ENCODE measurements at regions not wholly inside any gene's neighbourhood (a gene's known extent, or its start where the extent isn't known, plus 50 kb on each side); places are given as distances from the start of the nearest gene placed in this dataset.

GRCh38 chr9:12879961-12880360, 105.1 kb downstream of the LURAP1L start:
- H3K36me3 ChIP-seq (ENCODE audit: insufficient read depth) = no peaks in the 10 kb centered on the region
- no peaks in the 10 kb centered on the region for H3K79me2 ChIP-seq (ENCODE audit: insufficient read depth, low read depth)
- H4K20me1 ChIP-seq (ENCODE audit: insufficient read depth) = no peaks in the 10 kb centered on the region
- H3K4me2 ChIP-seq = no peak overlapping the region
- no peak overlapping the region for H2AFZ ChIP-seq (ENCODE audit: low read depth)
- no peak overlapping the region for H3K9ac ChIP-seq
- H3K4me3 ChIP-seq (IDR thresholded peaks at IDR 0.05; ENCODE audit: insufficient read depth, low read depth, low read length) = no peak overlapping the region
- H3K27ac ChIP-seq = no peak overlapping the region
- no peaks in the 10 kb centered on the region for H3K27me3 ChIP-seq (ENCODE audit: insufficient read depth, low read depth)
- no peak for TF ChIP-seq CTCF (conservative IDR thresholded peaks at IDR 0.05; ENCODE audit: low read depth, low read length)
- H3K4me1 ChIP-seq (ENCODE audit: low read depth, poor library complexity, severe bottlenecking) = no peaks in the 10 kb centered on the region

GRCh38 chr9:12880406-12881015, 105.7 kb downstream of the LURAP1L start:
- Histone ChIP-seq H3K36me3 (ENCODE audit: insufficient read depth) (no peaks in the 10 kb centered on the region), H3K4me1 (ENCODE audit: low read depth, poor library complexity, severe bottlenecking) (no peaks in the 10 kb centered on the region), H3K4me3 (IDR thresholded peaks at IDR 0.05; ENCODE audit: insufficient read depth, low read depth, low read length) (no peak overlapping the region), H2AFZ (ENCODE audit: low read depth) (no peak overlapping the region), H3K79me2 (ENCODE audit: insufficient read depth, low read depth) (no peaks in the 10 kb centered on the region), H3K27me3 (ENCODE audit: insufficient read depth, low read depth) (no peaks in the 10 kb centered on the region), H3K27ac (no peak overlapping the region), H3K4me2 (no peak overlapping the region), H3K9ac (no peak overlapping the region), H4K20me1 (ENCODE audit: insufficient read depth) (no peaks in the 10 kb centered on the region)
- no peak for TF ChIP-seq CTCF (conservative IDR thresholded peaks at IDR 0.05; ENCODE audit: low read depth, low read length)

DNA sequence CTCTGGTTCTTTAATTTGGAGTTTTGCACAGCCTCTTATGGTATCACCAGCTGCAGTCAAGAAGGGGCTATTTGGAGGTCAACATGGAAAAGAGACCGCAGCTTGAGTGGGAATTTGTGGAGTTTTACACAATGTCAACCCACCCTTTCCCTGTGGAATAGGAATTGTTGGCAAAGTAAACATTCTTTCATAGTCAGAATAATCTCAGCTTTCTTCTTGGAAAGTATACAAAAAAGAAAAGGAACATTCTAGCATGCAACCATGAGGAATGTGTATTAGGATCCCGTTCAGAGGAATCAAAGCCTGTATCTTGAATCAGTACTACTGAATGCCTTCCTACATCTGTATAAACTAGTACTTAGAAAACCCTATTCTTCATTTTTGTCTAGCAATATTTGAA, 107.6 kb downstream of the LURAP1L start:
- no peak overlapping the region for H3K4me2 ChIP-seq
- no peak overlapping the region for H3K27ac ChIP-seq
- H4K20me1 ChIP-seq (ENCODE audit: insufficient read depth) = no peaks in the 10 kb centered on the region
- no peaks in the 10 kb centered on the region for H3K4me1 ChIP-seq (ENCODE audit: low read depth, poor library complexity, severe bottlenecking)
- H3K79me2 ChIP-seq (ENCODE audit: insufficient read depth, low read depth) = no peaks in the 10 kb centered on the region
- H3K27me3 ChIP-seq (ENCODE audit: insufficient read depth, low read depth) = no peaks in the 10 kb centered on the region
- H3K36me3 ChIP-seq (ENCODE audit: insufficient read depth) = no peaks in the 10 kb centered on the region
- no peak for TF ChIP-seq CTCF (conservative IDR thresholded peaks at IDR 0.05; ENCODE audit: low read depth, low read length)
- H3K9ac ChIP-seq = no peak overlapping the region
- H2AFZ ChIP-seq (ENCODE audit: low read depth) = no peak overlapping the region
- H3K4me3 ChIP-seq (IDR thresholded peaks at IDR 0.05; ENCODE audit: insufficient read depth, low read depth, low read length) = no peak overlapping the region

GRCh38 chr9:12884736-12885395, 110.0 kb downstream of the LURAP1L start:
- Histone ChIP-seq H2AFZ (ENCODE audit: low read depth) (no peak overlapping the region), H3K9ac (no peak overlapping the region), H3K27me3 (ENCODE audit: insufficient read depth, low read depth) (no peaks in the 10 kb centered on the region), H4K20me1 (ENCODE audit: insufficient read depth) (no peaks in the 10 kb centered on the region), H3K79me2 (ENCODE audit: insufficient read depth, low read depth) (no peaks in the 10 kb centered on the region), H3K27ac (no peak overlapping the region), H3K36me3 (ENCODE audit: insufficient read depth) (no peaks in the 10 kb centered on the region), H3K4me3 (IDR thresholded peaks at IDR 0.05; ENCODE audit: insufficient read depth, low read depth, low read length) (no peak overlapping the region), H3K4me1 (ENCODE audit: low read depth, poor library complexity, severe bottlenecking) (no peaks in the 10 kb centered on the region), H3K4me2 (no peak overlapping the region)
- TF ChIP-seq CTCF (conservative IDR thresholded peaks at IDR 0.05; ENCODE audit: low read depth, low read length) = peak; percentile 28; the same call in 1 of the 2 replicates

All from KMS-11 (cell line).